Activated CD8-positive, alpha-beta memory T cell treated with anti-CD3 and anti-CD28 coated beads, Interleukin-2, amount 10 ng/mL, durations not matched to agents 7 days and 5 days (primary cell): ENCODE measurements at regions not wholly inside any gene's neighbourhood (a gene's known extent, or its start where the extent isn't known, plus 50 kb on each side); places are given as distances from the start of the nearest gene placed in this dataset.
"Not testable (repeated sequence)": the region's sequence is repeated elsewhere in the genome, so short reads cannot be mapped to it uniquely, and the experiment has no call there.

Source experiments
- ATAC-seq: fragments of 150-1000 bp; cut with Tn5 transposase; one replicate; pipeline ENCODE4 v1.10.0; 2021; ENCODE audit warnings: moderate library complexity
- CTCF ChIA-PET: fragments of 350-600 bp; sonication (Branson Sonifier 250); formaldehyde crosslinking; loops from one replicate; lab custom pipeline; 2021; ENCODE audit warnings: antibody characterized with exemption; lab: Charles Lee
- DNase-seq: peaks from one replicate; pipeline ENCODE4 v3.0.0-alpha.2; 2020
- H3K27ac Mint-ChIP-seq: one replicate; pipeline ENCODE4 v1.8.0; 2021; ENCODE audit warnings: mild to moderate bottlenecking, mixed read lengths
- H3K27me3 Mint-ChIP-seq: one replicate; pipeline ENCODE4 v1.8.0; 2021; ENCODE audit warnings: mixed read lengths
- H3K36me3 Mint-ChIP-seq: one replicate; pipeline ENCODE4 v1.8.0; 2021; ENCODE audit warnings: mild to moderate bottlenecking, mixed read lengths
- H3K4me1 Mint-ChIP-seq: one replicate; pipeline ENCODE4 v1.8.0; 2021; ENCODE audit warnings: mixed read lengths
- H3K4me3 Mint-ChIP-seq: one replicate; pipeline ENCODE4 v1.8.0; 2021; ENCODE audit warnings: mild to moderate bottlenecking, moderate library complexity, mixed read lengths
- H3K9me3 Mint-ChIP-seq: one replicate; pipeline ENCODE4 v1.8.0; 2022; ENCODE audit warnings: low read depth, mixed read lengths

GRCh38 chr12:9331218-9331626 is 123.0 kb upstream of the PZP start:
- Mint-ChIP-seq H3K27ac (peak overlapping the region; percentile 41), H3K9me3 (no peaks in the 10 kb centered on the region), H3K4me3 (no peak overlapping the region), H3K27me3 (no peaks in the 10 kb centered on the region), H3K4me1 (peaks cover 38% of the 10 kb centered on the region), H3K36me3 (peaks cover 7% of the 10 kb centered on the region)
- CTCF ChIA-PET: interaction anchor here (0.6 to 2.9 kb wide), 24 partner anchors 10 to 413 kb away, joined by 3 to 22 read pairs (median 4); no protein-coding TSS in a partner anchor
- peak; percentile 81 for DNase-seq
- peak; percentile 78 for ATAC-seq

GRCh38 chr12:9329019-9329418 is 120.8 kb upstream of the PZP start:
- CTCF ChIA-PET: interaction anchor here (1.1 to 2.9 kb wide), 2 partner anchors 12 to 17 kb away, joined by 3 to 22 read pairs; no protein-coding TSS in a partner anchor
- H3K9me3 Mint-ChIP-seq: no peaks in the 10 kb centered on the region
- no peak overlapping the region for H3K27ac Mint-ChIP-seq
- H3K4me1 Mint-ChIP-seq: peaks cover 31% of the 10 kb centered on the region
- no peak overlapping the region for H3K4me3 Mint-ChIP-seq
- ATAC-seq (no peak), DNase-seq (no peak)
- H3K27me3 Mint-ChIP-seq: no peaks in the 10 kb centered on the region
- H3K36me3 Mint-ChIP-seq: peaks cover 6% of the 10 kb centered on the region

DNA sequence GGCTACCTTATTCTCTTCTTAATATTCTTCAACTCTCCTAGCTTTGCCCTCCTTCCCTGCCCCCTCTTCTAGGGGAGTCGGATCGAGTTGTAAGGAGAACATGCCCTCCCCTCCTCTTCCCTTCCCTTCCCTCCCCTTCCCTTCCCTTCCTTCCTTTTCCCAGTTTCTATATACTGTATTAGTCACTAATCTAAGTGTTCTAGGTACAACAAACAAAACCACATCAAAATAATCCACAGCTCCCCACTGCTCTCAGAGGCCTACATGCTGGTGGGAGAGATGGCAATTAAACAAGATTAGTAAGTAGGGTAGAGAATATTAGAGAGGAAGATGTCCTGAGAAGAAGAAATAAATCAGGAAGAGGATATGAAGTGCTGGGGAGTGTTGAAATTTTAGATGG is 119.9 kb upstream of the PZP start:
- Mint-ChIP-seq H3K36me3 (peaks cover 4% of the 10 kb centered on the region), H3K4me1 (peaks cover 29% of the 10 kb centered on the region), H3K4me3 (no peak overlapping the region), H3K27me3 (no peaks in the 10 kb centered on the region), H3K9me3 (no peaks in the 10 kb centered on the region), H3K27ac (no peak overlapping the region)
- ATAC-seq: no peak
- CTCF ChIA-PET: interaction anchor here (0.6 to 1.4 kb wide), 2 partner anchors 14 to 564 kb away, joined by 3 read pairs; no protein-coding TSS in a partner anchor
- DNase-seq: no peak

DNA sequence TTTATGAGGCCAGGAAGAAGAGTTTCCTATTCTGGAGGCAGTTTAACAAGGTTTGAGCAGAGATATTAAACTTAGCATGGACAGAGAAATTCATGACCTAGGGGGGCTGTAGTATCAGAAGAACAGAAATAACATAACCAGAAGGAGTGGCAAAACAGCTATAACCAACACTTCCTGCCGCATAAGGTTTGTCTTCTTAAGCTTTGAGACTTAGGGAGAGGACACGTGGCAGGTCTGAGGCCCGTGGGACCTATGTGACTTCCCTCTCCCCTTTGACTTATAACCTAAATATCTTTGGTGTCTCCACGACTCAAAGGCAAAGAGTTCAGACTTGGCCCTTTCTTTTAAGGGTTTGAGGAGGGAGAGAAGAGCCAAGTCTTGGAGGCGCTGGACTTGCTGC is 119.1 kb upstream of the PZP start:
- H3K4me1 Mint-ChIP-seq: peaks cover 25% of the 10 kb centered on the region
- no peak overlapping the region for H3K4me3 Mint-ChIP-seq
- H3K27me3 Mint-ChIP-seq: no peaks in the 10 kb centered on the region
- CTCF ChIA-PET: interaction anchor here (1.4 kb wide), 1 partner anchor 15 kb away, joined by 3 read pairs; no protein-coding TSS in a partner anchor
- H3K27ac Mint-ChIP-seq: no peak overlapping the region
- H3K9me3 Mint-ChIP-seq: no peaks in the 10 kb centered on the region
- ATAC-seq (peak; percentile 50), DNase-seq (no peak)
- peaks cover 4% of the 10 kb centered on the region for H3K36me3 Mint-ChIP-seq

DNA sequence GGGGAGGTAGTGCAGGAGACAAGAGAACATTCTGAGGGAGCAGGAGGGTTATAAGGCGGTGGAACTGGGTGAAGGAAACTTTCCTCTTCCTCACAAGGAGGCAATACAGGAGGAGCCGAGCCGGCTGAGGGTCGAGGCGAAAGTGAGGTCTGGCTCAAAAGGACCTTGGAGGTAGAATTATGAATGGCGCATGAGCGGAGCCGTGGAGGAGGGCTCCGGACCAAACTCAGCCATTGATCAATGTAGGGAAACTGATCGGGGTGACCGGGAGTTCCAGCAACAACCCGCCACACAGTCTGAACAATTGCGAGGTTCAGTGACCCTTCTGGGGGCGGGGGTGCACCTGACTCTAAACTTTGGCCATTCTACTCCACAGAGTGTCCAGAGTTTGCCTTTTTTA is 118.7 kb upstream of the PZP start:
- CTCF ChIA-PET: interaction anchor here (1.4 kb wide), 1 partner anchor 15 kb away, joined by 3 read pairs; no protein-coding TSS in a partner anchor
- H3K9me3 Mint-ChIP-seq, DNase-seq, H3K4me3 Mint-ChIP-seq, H3K36me3 Mint-ChIP-seq, H3K27me3 Mint-ChIP-seq, ATAC-seq, H3K27ac Mint-ChIP-seq: not testable (repeated sequence)
- H3K4me1 Mint-ChIP-seq: peaks cover 24% of the 10 kb centered on the region

DNA sequence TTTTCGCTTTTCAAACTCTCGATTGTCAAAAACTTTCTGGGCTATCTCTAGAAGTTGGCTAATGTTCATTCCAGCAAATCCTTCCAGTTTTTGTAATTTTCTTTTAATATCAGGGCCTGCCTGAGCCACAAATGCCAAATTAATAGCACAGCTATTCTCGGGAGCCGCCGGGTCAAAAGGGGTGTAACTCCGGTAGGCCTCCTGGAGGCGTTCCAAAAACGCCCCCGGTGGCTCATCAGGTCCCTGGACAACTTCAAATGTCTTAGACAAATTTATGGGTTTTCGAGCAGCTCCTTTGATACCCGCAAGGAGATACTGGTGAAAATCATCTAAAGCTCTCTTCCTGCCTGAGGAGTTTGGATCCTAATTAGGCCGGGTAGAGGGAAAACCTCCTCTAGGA is 117.9 kb upstream of the PZP start:
- no peaks in the 10 kb centered on the region for H3K9me3 Mint-ChIP-seq
- H3K27ac Mint-ChIP-seq: no peak overlapping the region
- H3K27me3 Mint-ChIP-seq: no peaks in the 10 kb centered on the region
- peaks cover 1% of the 10 kb centered on the region for H3K36me3 Mint-ChIP-seq
- peaks cover 19% of the 10 kb centered on the region for H3K4me1 Mint-ChIP-seq
- CTCF ChIA-PET: interaction anchor here (1.5 kb wide), 1 partner anchor 20 kb away, joined by 3 read pairs; no protein-coding TSS in a partner anchor
- no peak for DNase-seq
- ATAC-seq: no peak
- no peak overlapping the region for H3K4me3 Mint-ChIP-seq

GRCh38 chr12:9325471-9325870 is 117.3 kb upstream of the PZP start:
- H3K36me3 Mint-ChIP-seq: no peaks in the 10 kb centered on the region
- H3K4me1 Mint-ChIP-seq: peaks cover 17% of the 10 kb centered on the region
- ATAC-seq: no peak
- no peaks in the 10 kb centered on the region for H3K9me3 Mint-ChIP-seq
- H3K27ac Mint-ChIP-seq: no peak overlapping the region
- DNase-seq: no peak
- H3K4me3 Mint-ChIP-seq: no peak overlapping the region
- H3K27me3 Mint-ChIP-seq: no peaks in the 10 kb centered on the region
- CTCF ChIA-PET: interaction anchor here (1.5 kb wide), 1 partner anchor 21 kb away, joined by 3 read pairs; no protein-coding TSS in a partner anchor

GRCh38 chr12:9324782-9325181 is 116.6 kb upstream of the PZP start:
- ATAC-seq: no peak
- no peak for DNase-seq
- H3K27me3 Mint-ChIP-seq: no peaks in the 10 kb centered on the region
- H3K9me3 Mint-ChIP-seq: no peaks in the 10 kb centered on the region
- no peak overlapping the region for H3K27ac Mint-ChIP-seq
- CTCF ChIA-PET: interaction anchor here (1.5 kb wide), 1 partner anchor 22 kb away, joined by 3 read pairs; no protein-coding TSS in a partner anchor
- peaks cover 2% of the 10 kb centered on the region for H3K36me3 Mint-ChIP-seq
- no peak overlapping the region for H3K4me3 Mint-ChIP-seq
- peaks cover 16% of the 10 kb centered on the region for H3K4me1 Mint-ChIP-seq

DNA sequence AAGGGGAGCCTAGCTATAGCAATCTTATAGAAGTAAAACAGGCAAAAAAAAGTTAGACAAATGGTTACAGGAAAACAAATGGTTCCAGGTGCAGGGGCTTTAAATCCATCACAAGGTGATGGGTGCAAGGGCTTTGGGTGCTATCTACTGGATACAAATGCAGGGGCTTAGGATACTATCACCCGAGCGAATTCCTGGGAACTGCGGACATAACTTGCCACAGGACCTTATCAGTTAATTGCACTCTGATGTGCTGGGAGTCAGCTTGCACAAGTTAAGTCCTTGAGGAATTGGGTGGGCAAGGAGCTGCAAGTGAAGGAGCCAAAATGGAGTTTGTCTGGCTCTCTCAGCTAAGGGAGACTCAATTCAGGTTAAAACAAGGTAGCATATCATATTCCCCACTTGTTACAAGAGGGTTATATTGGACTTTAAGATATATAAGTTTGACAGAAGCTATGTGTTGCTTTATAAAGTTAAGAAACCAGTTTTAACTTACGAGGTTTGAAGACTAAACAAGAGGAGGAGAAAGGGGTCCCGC is 115.0 kb upstream of the PZP start:
- Mint-ChIP-seq H3K27ac (no peak overlapping the region), H3K27me3 (no peaks in the 10 kb centered on the region), H3K9me3 (no peaks in the 10 kb centered on the region), H3K4me3 (no peak overlapping the region), H3K4me1 (peaks cover 15% of the 10 kb centered on the region), H3K36me3 (peaks cover 2% of the 10 kb centered on the region)
- DNase-seq (no peak), ATAC-seq (no peak)
- CTCF ChIA-PET: no interaction called here

GRCh38 chr12:9319842-9320173 is 111.6 kb upstream of the PZP start:
- no peak overlapping the region for H3K27ac Mint-ChIP-seq
- H3K27me3 Mint-ChIP-seq: no peaks in the 10 kb centered on the region
- no peak overlapping the region for H3K4me3 Mint-ChIP-seq
- H3K36me3 Mint-ChIP-seq: peaks cover 2% of the 10 kb centered on the region
- no peaks in the 10 kb centered on the region for H3K4me1 Mint-ChIP-seq
- CTCF ChIA-PET: no interaction called here
- no peak for ATAC-seq
- no peak for DNase-seq
- no peaks in the 10 kb centered on the region for H3K9me3 Mint-ChIP-seq

- ATAC-seq (no peak), DNase-seq (no peak)
- Mint-ChIP-seq H3K27ac (no peak overlapping the region), H3K36me3 (peaks cover 2% of the 10 kb centered on the region), H3K4me1 (no peaks in the 10 kb centered on the region), H3K9me3 (no peaks in the 10 kb centered on the region), H3K4me3 (no peak overlapping the region), H3K27me3 (no peaks in the 10 kb centered on the region)
- CTCF ChIA-PET: no interaction called here
Measured at GRCh38 chr12:9319044-9319841, 111.0 kb upstream of the PZP start.

DNA sequence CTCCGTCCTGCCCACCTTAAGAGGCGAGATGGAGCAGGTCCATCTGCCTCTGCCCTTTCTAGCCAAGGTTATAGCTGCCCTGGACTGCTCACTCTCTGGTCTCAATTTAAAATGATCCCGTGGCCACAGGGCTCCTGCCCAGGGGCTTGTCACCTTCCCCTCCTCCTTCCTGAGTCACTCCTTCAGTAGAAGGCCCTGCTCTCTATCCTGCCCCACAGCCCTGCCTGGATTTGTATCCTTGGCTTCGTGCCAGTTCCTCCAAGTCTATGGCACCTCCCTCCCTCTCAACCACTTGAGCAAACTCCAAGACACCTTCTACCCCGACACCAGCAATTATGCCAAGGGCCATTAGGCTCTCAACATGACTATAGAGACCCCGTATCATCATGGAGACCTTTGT is 105.3 kb upstream of the PZP start:
- H3K4me3 Mint-ChIP-seq, ATAC-seq, DNase-seq, CTCF ChIA-PET, H3K4me1 Mint-ChIP-seq, H3K27ac Mint-ChIP-seq, H3K36me3 Mint-ChIP-seq, H3K9me3 Mint-ChIP-seq, H3K27me3 Mint-ChIP-seq: not testable (repeated sequence)

DNA sequence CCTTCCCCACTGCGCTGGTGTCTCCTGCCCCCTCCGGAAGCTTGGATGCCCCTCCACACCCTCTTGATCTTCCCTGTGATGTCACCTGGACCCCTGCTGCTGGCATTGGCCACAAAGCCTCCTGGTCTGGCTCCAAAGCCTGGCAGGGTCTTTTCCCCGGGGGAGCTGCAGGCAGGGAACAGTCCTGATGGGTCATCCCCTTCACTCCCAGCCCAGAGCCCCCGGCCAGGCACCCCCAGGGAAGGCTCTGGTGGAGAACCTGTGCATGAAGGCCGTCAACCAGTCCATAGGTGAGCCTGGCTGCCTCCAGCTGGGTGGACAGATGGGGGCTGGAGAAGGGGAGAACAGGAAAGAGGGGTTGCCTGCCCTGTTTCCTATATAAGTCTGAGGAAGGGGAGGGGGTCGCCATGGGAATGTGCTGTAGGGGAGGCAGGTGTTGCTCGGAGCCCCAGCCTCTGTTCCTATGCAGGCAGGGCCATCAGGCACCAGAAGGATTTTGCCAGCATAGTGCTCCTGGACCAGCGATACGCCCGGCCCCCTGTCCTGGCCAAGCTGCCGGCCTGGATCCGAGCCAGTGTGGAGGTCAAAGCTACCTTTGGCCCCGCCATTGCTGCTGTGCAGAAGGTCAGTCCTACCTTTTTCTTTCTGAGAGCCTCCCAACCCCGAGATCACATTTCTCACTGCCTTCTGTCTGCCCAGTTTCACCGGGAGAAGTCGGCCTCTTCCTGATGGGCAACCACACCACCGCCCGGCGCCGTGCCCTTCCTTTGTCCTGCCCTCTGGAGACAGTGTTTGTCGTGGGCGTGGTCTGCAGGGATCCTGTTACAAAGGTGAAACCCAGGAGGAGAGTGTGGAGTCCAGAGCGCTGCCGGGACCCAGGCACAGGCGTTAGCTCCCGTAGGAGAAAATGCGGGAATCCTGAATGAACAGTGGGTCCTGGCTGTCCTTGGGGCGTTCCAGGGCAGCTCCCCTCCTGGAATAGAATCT is 104.5 kb upstream of the PZP start:
- H3K36me3 Mint-ChIP-seq, DNase-seq, ATAC-seq, H3K27ac Mint-ChIP-seq, H3K4me1 Mint-ChIP-seq, H3K4me3 Mint-ChIP-seq, H3K9me3 Mint-ChIP-seq, H3K27me3 Mint-ChIP-seq, CTCF ChIA-PET: not testable (repeated sequence)
